Fibroblast of lung (primary cell): ENCODE measurements at regions not wholly inside any gene's neighbourhood (a gene's known extent, or its start where the extent isn't known, plus 50 kb on each side); places are given as distances from the start of the nearest gene placed in this dataset.

ENCODE experiments used
- DNase-seq, 2 donors: peaks; one replicate each; pipeline versions ENCODE4 v3.0.0 to v3.0.0-alpha.2; 2010; ENCODE audit warnings: low read depth in 2 of 2
- H2AFZ ChIP-seq: 2 replicates; pipeline ENCODE4 v1.5.1; 2012; ENCODE audit warnings: low read length, control low read depth, inconsistent platforms
- H3K27ac ChIP-seq: 2 replicates; pipeline ENCODE4 v1.5.1; 2011; ENCODE audit warnings: low read length, control low read depth; ENCODE audit not compliant: insufficient read depth
- H3K27me3 ChIP-seq: 2 replicates; pipeline ENCODE4 v1.5.1; 2011; ENCODE audit warnings: mild to moderate bottlenecking, low read length; ENCODE audit not compliant: control insufficient read depth, insufficient read depth
- H3K36me3 ChIP-seq: 2 replicates; pipeline ENCODE4 v1.5.1; 2011; ENCODE audit warnings: low read length; ENCODE audit not compliant: control insufficient read depth, insufficient read depth
- H3K4me1 ChIP-seq: 2 replicates; pipeline ENCODE4 v1.5.1; 2011; ENCODE audit warnings: low read length; ENCODE audit not compliant: control insufficient read depth, insufficient read depth; ENCODE audit errors: extremely low read depth
- H3K4me2 ChIP-seq: 2 replicates; pipeline ENCODE4 v1.5.1; 2011; ENCODE audit warnings: low read length, control low read depth; ENCODE audit not compliant: insufficient read depth; ENCODE audit errors: extremely low read depth
- H3K4me3 ChIP-seq, 4 experiments: fragments of 200-600 bp in 1 of 4; sonication (generic) in 1 of 4; replicated peaks in 1 of 4; 2 replicates each; pipeline ENCODE4 v1.5.1; 2011 to 2016; ENCODE audit warnings: low read length in 4 of 4, low read depth in 3 of 4, mild to moderate bottlenecking in 3 of 4, control low read depth in 2 of 4, inconsistent platforms in 1 of 4, mixed read lengths in 1 of 4; ENCODE audit not compliant: insufficient read depth in 1 of 4; ENCODE audit errors: control extremely low read depth in 1 of 4
- H3K79me2 ChIP-seq: 2 replicates; pipeline ENCODE4 v1.5.1; 2012; ENCODE audit warnings: mild to moderate bottlenecking, low read length, inconsistent platforms; ENCODE audit not compliant: control insufficient read depth, insufficient read depth
- H3K9ac ChIP-seq: 2 replicates; pipeline ENCODE4 v1.5.1; 2011; ENCODE audit warnings: mild to moderate bottlenecking, low read length, control low read depth; ENCODE audit not compliant: insufficient read depth
- H3K9me3 ChIP-seq: 2 replicates; pipeline ENCODE4 v1.5.1; 2012; ENCODE audit warnings: low read depth, low read length; ENCODE audit not compliant: control insufficient read depth, insufficient read depth
- H4K20me1 ChIP-seq: 2 replicates; pipeline ENCODE4 v1.5.1; 2011; ENCODE audit warnings: low read length; ENCODE audit not compliant: control insufficient read depth, insufficient read depth; ENCODE audit errors: extremely low read depth
- CTCF ChIP-seq, 2 donors: IDR thresholded peaks in 1 of 2; conservative IDR thresholded peaks in 1 of 2; 1 replicate in 1 of 2; 2 replicates in 1 of 2; pipeline ENCODE4 v1.5.1; 2011 to 2012; ENCODE audit warnings: low read length in 2 of 2, control low read depth in 1 of 2, inconsistent platforms in 1 of 2, low read depth in 1 of 2, mild to moderate bottlenecking in 1 of 2
- EZH2 ChIP-seq: IDR thresholded peaks from 2 replicates; pipeline ENCODE4 v1.5.1; 2012; ENCODE audit warnings: low read length, control low read depth, mild to moderate bottlenecking; ENCODE audit errors: missing control alignments

GRCh38 chr4:186918466-186918865 is 194.8 kb upstream of the FAT1 start:
- Histone ChIP-seq H3K9ac (no peak overlapping the region), H3K9me3 (no peaks in the 10 kb centered on the region), H2AFZ (no peak overlapping the region), H3K27ac (no peak overlapping the region), H3K4me1 (peaks cover 2% of the 10 kb centered on the region), H4K20me1 (no peaks in the 10 kb centered on the region), H3K4me2 (no peak overlapping the region), H3K27me3 (no peaks in the 10 kb centered on the region), H3K79me2 (no peaks in the 10 kb centered on the region), H3K4me3 (no peak overlapping the region), H3K36me3 (no peaks in the 10 kb centered on the region)
- DNase-seq: peak in 1 of 2 donors; percentile 27
- TF ChIP-seq CTCF (conservative IDR thresholded peaks at IDR 0.05 in 1 of 2, IDR thresholded peaks at IDR 0.05 in 1 of 2; ENCODE audit: low read depth in 1 of 2, low read length in 2 of 2): no peak
- no peak for TF ChIP-seq EZH2

GRCh38 chr4:186919340-186919739 is 195.7 kb upstream of the FAT1 start:
- Histone ChIP-seq H2AFZ (peak overlapping the region; percentile 58), H3K36me3 (no peaks in the 10 kb centered on the region)
- TF ChIP-seq EZH2: no peak
- no peak for TF ChIP-seq CTCF (conservative IDR thresholded peaks at IDR 0.05 in 1 of 2, IDR thresholded peaks at IDR 0.05 in 1 of 2; ENCODE audit: low read depth in 1 of 2, low read length in 2 of 2)

GRCh38 chr4:186920483-186920882 is 196.8 kb upstream of the FAT1 start:
- Histone ChIP-seq H3K4me3 (no peak overlapping the region), H3K4me1 (peaks cover 6% of the 10 kb centered on the region), H3K36me3 (no peaks in the 10 kb centered on the region), H3K4me2 (peak overlapping the region; percentile 13), H4K20me1 (no peaks in the 10 kb centered on the region), H3K27ac (peak overlapping the region; percentile 66), H3K9ac (no peak overlapping the region), H2AFZ (no peak overlapping the region), H3K9me3 (no peaks in the 10 kb centered on the region), H3K79me2 (no peaks in the 10 kb centered on the region), H3K27me3 (no peaks in the 10 kb centered on the region)
- DNase-seq: peak; percentile 68 to 82
- no peak for TF ChIP-seq EZH2
- no peak for TF ChIP-seq CTCF (conservative IDR thresholded peaks at IDR 0.05 in 1 of 2, IDR thresholded peaks at IDR 0.05 in 1 of 2; ENCODE audit: low read depth in 1 of 2, low read length in 2 of 2)

More at GRCh38 chr4:186919340-186919739, 195.7 kb upstream of the FAT1 start:
- DNase-seq: no peak
- H3K4me1 ChIP-seq: peaks cover 4% of the 10 kb centered on the region
- H3K4me2 ChIP-seq: no peak overlapping the region
- no peaks in the 10 kb centered on the region for H3K9me3 ChIP-seq
- H3K9ac ChIP-seq: no peak overlapping the region
- no peaks in the 10 kb centered on the region for H4K20me1 ChIP-seq
- H3K79me2 ChIP-seq: no peaks in the 10 kb centered on the region
- no peaks in the 10 kb centered on the region for H3K27me3 ChIP-seq
- no peak overlapping the region for H3K4me3 ChIP-seq
- peak overlapping the region; percentile 66 for H3K27ac ChIP-seq
